Activated naive CD4-positive, alpha-beta T cell treated with anti-CD3 and anti-CD28 coated beads, Interleukin-2, amount 50 U/mL, for 72 hours (primary cell): ENCODE measurements at regions not wholly inside any gene's neighbourhood (a gene's known extent, or its start where the extent isn't known, plus 50 kb on each side); places are given as distances from the start of the nearest gene placed in this dataset.

Experiments used
- ATAC-seq, 2 donors: fragments of 150-1000 bp; cut with Tn5 transposase; 2 replicates each; pipeline ENCODE4 v1.10.0; 2021; ENCODE audit warnings: mild to moderate bottlenecking in 2 of 2, moderate library complexity in 2 of 2
- DNase-seq, 2 donors: peaks; one replicate each; pipeline ENCODE4 v3.0.0; 2021 to 2022; ENCODE audit warnings: low spot score in 2 of 2
- H3K27ac Mint-ChIP-seq, 2 donors: one replicate each; pipeline ENCODE4 v1.8.0; 2022; ENCODE audit warnings: mild to moderate bottlenecking in 2 of 2, mixed read lengths in 2 of 2
- H3K36me3 Mint-ChIP-seq, 2 donors: one replicate each; pipeline ENCODE4 v1.8.0; 2022; ENCODE audit warnings: mixed read lengths in 2 of 2
- H3K9me3 Mint-ChIP-seq, 2 donors: one replicate each; pipeline ENCODE4 v1.8.0; 2022; ENCODE audit warnings: mixed read lengths in 2 of 2

DNA sequence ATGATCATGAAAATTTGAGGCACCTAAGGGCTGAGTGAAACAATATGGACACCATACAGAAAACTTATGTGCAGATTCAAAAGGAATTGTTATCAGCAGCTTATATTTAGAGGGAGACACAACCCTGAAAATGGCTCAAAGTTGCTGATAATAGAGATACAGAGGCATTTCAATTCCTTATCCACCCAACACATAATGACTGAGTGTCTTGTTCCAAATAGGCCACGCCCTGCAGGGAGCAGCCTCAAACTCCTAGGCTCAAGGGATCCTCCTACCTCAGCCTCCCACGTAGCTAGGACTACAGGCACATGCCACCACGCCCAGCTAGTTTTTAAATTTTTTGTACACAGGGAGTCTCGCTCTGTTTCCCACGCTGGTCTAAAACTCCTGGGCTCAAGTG lies 79.0 kb downstream of the LBH start:
- no peak for ATAC-seq
- H3K36me3 Mint-ChIP-seq = peaks cover 9 to 21% of the 10 kb centered on the region in 2 donors
- peak overlapping the region; percentile 29 to 43 for H3K27ac Mint-ChIP-seq

DNA sequence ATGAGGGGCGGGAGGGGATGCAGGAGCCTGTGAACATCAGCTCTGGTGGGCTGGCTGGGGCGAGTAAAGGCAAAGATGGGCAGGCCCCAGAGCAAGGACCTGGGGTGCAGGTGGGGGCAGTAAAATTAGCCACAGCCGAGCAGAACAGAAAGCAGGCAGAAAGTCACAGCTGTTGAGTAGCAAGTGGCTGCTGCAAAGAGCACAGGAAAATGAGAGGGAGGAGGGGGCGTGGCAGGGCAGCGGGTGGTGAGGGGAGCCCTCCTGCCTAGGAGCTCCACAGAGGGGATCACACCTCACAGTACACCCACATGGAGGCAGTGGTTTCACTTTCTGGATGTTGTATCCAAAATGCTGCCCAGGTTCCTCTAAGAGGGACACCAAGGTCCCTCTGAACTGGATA lies 79.6 kb downstream of the LBH start:
- Mint-ChIP-seq H3K36me3 (peaks cover 9 to 24% of the 10 kb centered on the region in 2 donors), H3K27ac (peak overlapping the region; percentile 22 to 43), H3K9me3 (peaks cover 3 to 16% of the 10 kb centered on the region in 2 donors)
- no peak for ATAC-seq
- DNase-seq = no peak

More for the DNA sequence above, 79.0 kb downstream of the LBH start:
- DNase-seq = no peak
- peaks cover 3 to 16% of the 10 kb centered on the region in 2 donors for H3K9me3 Mint-ChIP-seq

- H3K36me3 Mint-ChIP-seq = peaks cover 9 to 19% of the 10 kb centered on the region in 2 donors
- DNase-seq (no peak), ATAC-seq (no peak)
- H3K9me3 Mint-ChIP-seq = peaks cover 3 to 18% of the 10 kb centered on the region in 2 donors
- no peak overlapping the region for H3K27ac Mint-ChIP-seq
These were observed 80.4 kb downstream of the LBH start for GRCh38 chr2:30311711-30312110.

GRCh38 chr2:30312916-30313315 lies 81.6 kb downstream of the LBH start:
- Mint-ChIP-seq H3K36me3 (peaks cover 9 to 15% of the 10 kb centered on the region in 2 donors), H3K27ac (no peak overlapping the region), H3K9me3 (peaks cover 3 to 20% of the 10 kb centered on the region in 2 donors)
- no peak for DNase-seq
- ATAC-seq = no peak

- peak overlapping the region; percentile 29 to 85 for H3K27ac Mint-ChIP-seq
- H3K36me3 Mint-ChIP-seq = peaks cover 9 to 15% of the 10 kb centered on the region in 2 donors
- DNase-seq (no peak), ATAC-seq (no peak)
- H3K9me3 Mint-ChIP-seq = peaks cover 6 to 32% of the 10 kb centered on the region in 2 donors
These were observed 83.6 kb downstream of the LBH start for GRCh38 chr2:30314981-30315380.

- ATAC-seq = peak; percentile 83 to 90
- DNase-seq = no peak
- Mint-ChIP-seq H3K9me3 (peaks cover 6 to 32% of the 10 kb centered on the region in 2 donors), H3K27ac (peak overlapping the region; percentile 29 to 50), H3K36me3 (peaks cover 9 to 15% of the 10 kb centered on the region in 2 donors)
These were observed 84.2 kb downstream of the LBH start for GRCh38 chr2:30315391-30316063.

DNA sequence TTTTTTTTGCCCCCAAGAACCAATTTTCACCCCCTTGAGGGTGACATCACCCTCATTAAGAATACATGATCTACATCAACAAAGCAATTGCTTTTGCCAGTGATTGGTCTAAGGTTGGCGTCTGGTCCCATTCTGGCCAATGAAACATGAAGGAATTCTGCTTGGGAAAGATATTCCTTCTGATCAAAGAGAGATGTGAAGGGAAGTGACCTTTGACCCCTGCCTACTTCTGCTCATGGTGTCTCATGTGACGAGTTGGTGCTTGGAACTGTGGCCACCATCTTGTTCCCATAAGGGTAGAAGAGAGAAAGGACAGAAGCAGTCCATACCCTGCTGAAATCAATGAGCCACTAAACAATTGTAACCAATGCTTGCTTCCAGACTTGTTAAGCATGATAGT lies 85.1 kb downstream of the LBH start:
- ATAC-seq (no peak), DNase-seq (no peak)
- Mint-ChIP-seq H3K27ac (peak overlapping the region in 1 of 2 donors; percentile 29), H3K9me3 (peaks cover 6 to 32% of the 10 kb centered on the region in 2 donors), H3K36me3 (peaks cover 9 to 15% of the 10 kb centered on the region in 2 donors)

GRCh38 chr2:30318987-30319782 lies 87.9 kb downstream of the LBH start:
- Mint-ChIP-seq H3K27ac (no peak overlapping the region), H3K36me3 (peaks cover 9 to 15% of the 10 kb centered on the region in 2 donors), H3K9me3 (peaks cover 6 to 38% of the 10 kb centered on the region in 2 donors)
- DNase-seq (no peak), ATAC-seq (no peak)

DNA sequence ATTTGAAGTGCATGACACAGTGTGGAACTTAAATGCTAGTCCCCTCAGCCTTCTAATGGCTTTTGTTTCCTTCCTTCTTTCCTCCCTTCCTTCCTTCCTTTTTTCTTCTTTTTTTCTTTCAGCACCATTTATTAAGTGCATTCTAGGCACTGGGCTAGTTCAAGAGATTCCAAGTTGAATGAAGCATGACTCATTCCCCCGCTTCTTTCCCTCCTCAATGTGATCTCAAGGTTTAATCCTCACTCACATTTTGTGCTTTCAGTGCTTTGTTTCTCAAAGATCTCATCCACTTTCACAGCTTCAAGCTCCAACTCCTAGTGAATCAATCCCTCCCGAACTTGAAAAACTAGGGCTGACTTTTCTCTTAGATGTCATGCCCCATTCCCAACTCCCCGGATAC lies 90.1 kb downstream of the LBH start:
- no peak for DNase-seq
- Mint-ChIP-seq H3K27ac (no peak overlapping the region), H3K9me3 (peaks cover 4 to 23% of the 10 kb centered on the region in 2 donors), H3K36me3 (no peaks in the 10 kb centered on the region)
- no peak for ATAC-seq

GRCh38 chr2:30323499-30323898 lies 92.2 kb downstream of the LBH start:
- Mint-ChIP-seq H3K27ac (no peak overlapping the region), H3K9me3 (peaks cover 4 to 16% of the 10 kb centered on the region in 2 donors), H3K36me3 (no peaks in the 10 kb centered on the region)
- ATAC-seq (no peak), DNase-seq (no peak)

DNA sequence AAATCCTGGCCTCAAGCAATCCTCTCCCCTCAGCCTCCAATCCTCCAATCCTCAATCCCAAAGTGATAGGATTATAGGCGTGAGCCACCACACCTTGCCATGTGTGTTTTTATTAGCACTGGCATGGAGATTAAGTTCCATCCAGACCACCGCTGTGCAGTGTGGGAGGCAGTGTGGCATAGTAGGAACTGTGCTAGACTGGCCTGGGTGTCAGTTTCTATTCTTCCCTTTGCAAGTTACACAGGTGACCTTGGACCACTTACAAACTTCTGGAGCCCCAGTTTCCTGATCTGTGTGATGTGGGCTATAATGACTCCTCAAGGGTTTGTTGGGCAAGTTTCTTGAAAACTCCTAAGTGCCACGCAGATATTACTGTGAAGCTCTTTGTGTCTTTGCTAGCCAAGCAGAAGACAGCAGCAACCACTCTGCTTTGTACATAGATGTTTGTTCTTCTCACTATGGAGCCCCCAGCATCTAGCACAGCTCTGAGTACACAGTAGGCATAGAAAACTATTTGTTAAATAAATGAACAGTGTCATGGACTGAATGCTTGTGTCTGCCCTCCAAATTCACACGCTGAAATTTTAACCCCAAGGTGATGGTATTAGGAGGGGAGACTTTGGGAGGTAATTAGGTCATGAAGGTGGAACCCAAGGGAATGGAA lies 93.0 kb downstream of the LBH start:
- ATAC-seq = peak; percentile 32 to 45
- Mint-ChIP-seq H3K27ac (peak overlapping the region in 1 of 2 donors; percentile 29), H3K9me3 (peaks cover 2 to 9% of the 10 kb centered on the region in 2 donors), H3K36me3 (no peaks in the 10 kb centered on the region)
- no peak for DNase-seq

GRCh38 chr2:30325600-30326328 lies 94.4 kb downstream of the LBH start:
- ATAC-seq (peak; percentile 28 to 51), DNase-seq (no peak)
- H3K36me3 Mint-ChIP-seq = no peaks in the 10 kb centered on the region
- peak overlapping the region in 1 of 2 donors; percentile 29 for H3K27ac Mint-ChIP-seq
- H3K9me3 Mint-ChIP-seq = peaks cover 0 to 6% of the 10 kb centered on the region in 2 donors

- H3K27ac Mint-ChIP-seq = no peak overlapping the region
- peaks cover 0 to 11% of the 10 kb centered on the region in 2 donors for H3K9me3 Mint-ChIP-seq
- ATAC-seq (no peak), DNase-seq (no peak)
- H3K36me3 Mint-ChIP-seq = no peaks in the 10 kb centered on the region
These were observed 95.2 kb downstream of the LBH start for GRCh38 chr2:30326497-30326896.

DNA sequence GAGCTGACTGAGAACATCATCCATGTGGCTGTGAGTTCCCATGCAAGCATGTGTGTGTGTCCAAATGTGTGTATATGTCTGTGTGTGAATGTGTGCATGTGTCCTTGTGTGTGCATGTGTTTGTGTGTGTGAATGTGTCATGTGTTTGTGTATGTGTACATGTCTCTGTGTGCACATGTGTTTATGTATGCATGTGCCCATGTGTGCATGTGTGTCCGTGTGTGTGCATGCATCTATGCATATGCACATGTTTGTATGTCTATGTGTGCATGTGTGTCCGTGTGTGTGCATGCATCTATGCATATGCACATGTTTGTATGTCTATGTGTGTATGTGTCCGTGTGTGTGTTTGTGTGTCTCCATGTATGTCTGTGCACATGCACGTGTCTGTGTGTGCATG lies 99.7 kb downstream of the LBH start:
- no peak overlapping the region for H3K27ac Mint-ChIP-seq
- no peak for DNase-seq

DNA sequence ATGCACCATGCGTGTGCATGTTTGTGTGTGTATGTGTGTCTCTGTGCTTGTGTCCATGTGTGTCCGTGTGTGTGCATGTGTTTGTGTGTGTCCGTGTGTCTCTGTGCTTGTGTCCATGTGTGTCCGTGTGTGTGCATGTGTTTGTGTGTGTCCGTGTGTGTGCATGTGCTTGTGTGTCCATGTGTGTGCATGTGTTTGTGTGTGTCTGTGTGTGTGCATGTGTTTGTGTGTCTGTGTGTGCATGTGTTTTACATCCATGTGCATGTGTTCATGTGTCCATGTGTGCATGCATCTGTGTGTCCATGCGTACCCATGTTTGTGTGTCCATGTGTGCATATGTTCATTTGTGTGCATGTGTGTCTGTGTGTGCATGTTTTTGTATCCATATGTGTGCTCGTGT lies 100.5 kb downstream of the LBH start:
- DNase-seq (no peak), ATAC-seq (no peak)
- Mint-ChIP-seq H3K36me3 (no peaks in the 10 kb centered on the region), H3K27ac (no peak overlapping the region), H3K9me3 (peaks cover 6 to 12% of the 10 kb centered on the region in 2 donors)

More for the DNA sequence above, 99.7 kb downstream of the LBH start:
- Mint-ChIP-seq H3K36me3 (no peaks in the 10 kb centered on the region), H3K9me3 (peaks cover 6 to 12% of the 10 kb centered on the region in 2 donors)
- no peak for ATAC-seq

DNA sequence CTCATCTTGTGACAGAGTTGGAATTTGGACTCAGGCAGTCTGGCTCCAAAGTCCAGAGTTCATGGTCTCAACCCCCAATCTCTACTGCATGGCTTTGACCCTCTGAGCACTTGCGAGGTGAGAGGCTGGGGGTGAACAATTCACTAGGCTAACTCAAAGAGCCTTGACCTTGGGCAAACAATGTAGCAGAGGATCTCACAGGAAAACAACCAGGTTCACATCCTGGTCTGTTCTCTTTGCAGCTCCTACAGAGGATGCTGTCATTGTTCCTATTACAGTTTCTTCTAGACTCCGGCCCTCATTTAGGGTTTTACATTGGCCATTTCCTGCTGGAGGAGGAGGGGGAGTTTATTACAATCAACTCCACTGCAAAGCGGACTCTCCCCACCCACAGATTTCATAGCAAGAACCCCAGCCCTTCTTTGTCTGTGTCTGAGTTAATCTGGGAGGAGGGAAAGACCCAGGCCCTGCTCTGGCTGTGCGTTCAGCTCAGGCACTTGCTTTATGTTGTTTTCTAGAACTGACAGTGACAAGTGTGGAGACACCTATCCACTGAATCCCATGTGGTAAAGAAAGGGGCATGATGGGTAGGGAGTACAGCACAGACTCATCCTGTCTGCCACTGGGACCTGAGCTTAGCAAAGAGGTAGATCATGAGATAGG lies 101.6 kb downstream of the LBH start:
- DNase-seq (peak; percentile 31 to 64), ATAC-seq (peak; percentile 67 to 74)
- H3K27ac Mint-ChIP-seq = peak overlapping the region; percentile 72 to 85
- peaks cover 0 to 3% of the 10 kb centered on the region in 2 donors for H3K36me3 Mint-ChIP-seq
- peaks cover 6 to 12% of the 10 kb centered on the region in 2 donors for H3K9me3 Mint-ChIP-seq
